ENCODE measurements at regions not wholly inside any gene's neighbourhood (a gene's known extent, or its start where the extent isn't known, plus 50 kb on each side); places are given as distances from the start of the nearest gene placed in this dataset.

- WGBS = 47% methylated on average over 4 of the region's 4 CpGs
- no peaks in the 10 kb centered on the region for H3K4me1 ChIP-seq (replicated peaks)
- no peak overlapping the region for H3K4me3 ChIP-seq
- no peak overlapping the region for H3K27ac ChIP-seq
- DNase-seq (ENCODE audit: low spot score) = peak; percentile 68
- TF ChIP-seq POLR2A (IDR thresholded peaks at IDR 0.05) = no peak
- TF ChIP-seq CTCF (IDR thresholded peaks at IDR 0.05) = peak; percentile 83 to 93 (median 88)
- no peak for TF ChIP-seq POLR2AphosphoS5 (IDR thresholded peaks at IDR 0.05)
- H3K9me3 ChIP-seq = no peaks in the 10 kb centered on the region
- H3K36me3 ChIP-seq = no peaks in the 10 kb centered on the region
- intact Hi-C loops (cut with DNase I) = loop anchor here (2.0 to 5.0 kb wide), 2 partner anchors 472 to 611 kb away; no protein-coding TSS in a partner anchor
- H3K27me3 ChIP-seq (replicated peaks; ENCODE audit: insufficient read depth) = no peaks in the 10 kb centered on the region
These were observed 51.2 kb upstream of the MINAR1 start for GRCh38 chr15:79380755-79381497.

GRCh38 chr15:79381593-79381992 lies 50.5 kb upstream of the MINAR1 start:
- Histone ChIP-seq H3K36me3 (no peaks in the 10 kb centered on the region), H3K9me3 (no peaks in the 10 kb centered on the region), H3K4me1 (replicated peaks) (no peaks in the 10 kb centered on the region), H3K27me3 (replicated peaks; ENCODE audit: insufficient read depth) (no peaks in the 10 kb centered on the region), H3K27ac (no peak overlapping the region), H3K4me3 (no peak overlapping the region)
- intact Hi-C loops (cut with DNase I) = loop anchor here (2.0 to 5.0 kb wide), 2 partner anchors 471 to 611 kb away; no protein-coding TSS in a partner anchor
- no peak for TF ChIP-seq POLR2A (IDR thresholded peaks at IDR 0.05)
- no peak for TF ChIP-seq CTCF (IDR thresholded peaks at IDR 0.05)
- TF ChIP-seq POLR2AphosphoS5 (IDR thresholded peaks at IDR 0.05) = no peak
- no peak for DNase-seq (ENCODE audit: low spot score)
